NCI-H345 treated with DMSO at 0.1 percent for 48 hours (cell line): ENCODE measurements at regions not wholly inside any gene's neighbourhood (a gene's known extent, or its start where the extent isn't known, plus 50 kb on each side); places are given as distances from the start of the nearest gene placed in this dataset.
A peak's percentile ranks its signal among the peaks of the same experiment; 100 is the strongest.

Experiments used
- DNase-seq: peaks from one replicate; lab custom pipeline; 2025; ENCODE audit not compliant: unreplicated experiment; lab: John Stamatoyannopoulos, UW

GRCh38 chr3:187618722-187619121, 51.5 kb downstream of the SST start:
- DNase-seq, result no peak

GRCh38 chr3:187617213-187617612, 53.0 kb downstream of the SST start:
- DNase-seq, result no peak

GRCh38 chr3:187616307-187616972, 53.8 kb downstream of the SST start:
- peak; percentile 31 for DNase-seq

GRCh38 chr3:187615630-187616029, 54.6 kb downstream of the SST start:
- no peak for DNase-seq

DNA sequence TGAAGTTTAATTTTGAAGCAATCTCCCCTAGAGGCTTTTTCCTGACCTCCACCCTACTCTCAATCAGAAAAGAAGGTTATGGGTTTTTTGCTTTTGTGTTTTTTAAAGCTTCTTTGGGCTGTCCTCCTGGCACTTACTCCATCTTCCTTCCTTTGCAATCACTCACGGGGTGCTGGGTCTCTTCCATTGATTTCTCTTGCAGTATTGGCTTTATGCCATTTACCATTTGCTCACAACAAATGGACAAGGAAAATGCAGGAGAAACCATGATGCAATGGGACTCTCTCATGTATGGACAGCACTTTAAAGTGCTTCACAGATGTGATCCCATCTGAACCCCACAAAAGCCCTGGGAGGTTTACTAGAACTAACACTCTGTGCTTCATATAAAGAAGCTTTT, 57.5 kb downstream of the SST start:
- no peak for DNase-seq

- no peak for DNase-seq
Measured at GRCh38 chr3:187610981-187611511, 59.1 kb downstream of the SST start.

DNA sequence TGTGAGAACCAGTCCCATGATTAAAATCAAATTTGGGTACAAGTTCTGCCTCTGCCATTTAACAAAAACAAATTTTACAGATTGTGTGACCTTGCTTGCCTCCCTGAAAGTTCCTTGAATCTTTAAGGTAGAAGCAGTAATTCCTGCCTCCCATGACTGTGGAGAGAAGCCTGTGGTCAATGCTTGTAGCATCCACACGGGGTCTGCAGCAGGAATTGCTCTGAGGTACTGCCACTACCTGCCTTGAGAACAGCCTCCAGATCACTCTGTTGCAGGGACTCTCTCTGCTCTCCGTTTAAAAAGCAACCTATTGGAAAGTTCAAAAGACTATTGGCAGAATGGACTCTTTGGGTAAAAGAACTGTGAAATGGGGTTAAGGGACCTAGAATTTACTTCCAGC, 75.9 kb downstream of the SST start:
- no peak for DNase-seq

DNA sequence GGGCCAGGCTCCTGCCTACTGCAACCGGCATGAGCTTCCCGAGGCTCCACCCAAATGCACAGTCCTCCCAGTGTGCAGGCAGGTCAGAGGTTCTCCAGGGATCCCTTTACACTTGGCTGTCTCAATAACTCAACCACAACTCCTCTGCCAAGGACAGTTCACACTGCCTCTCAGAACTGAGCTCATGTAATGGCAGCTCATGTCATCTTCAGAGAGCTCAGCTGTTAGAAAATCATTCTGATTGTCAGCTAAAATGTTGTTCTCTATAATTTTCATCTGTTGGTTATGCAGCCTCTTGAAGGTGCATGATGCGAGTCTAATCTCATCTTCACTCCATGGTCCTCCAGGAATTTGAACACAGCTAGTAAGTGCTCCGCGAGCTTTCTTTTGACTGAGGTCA, 76.7 kb downstream of the SST start:
- no peak for DNase-seq

DNA sequence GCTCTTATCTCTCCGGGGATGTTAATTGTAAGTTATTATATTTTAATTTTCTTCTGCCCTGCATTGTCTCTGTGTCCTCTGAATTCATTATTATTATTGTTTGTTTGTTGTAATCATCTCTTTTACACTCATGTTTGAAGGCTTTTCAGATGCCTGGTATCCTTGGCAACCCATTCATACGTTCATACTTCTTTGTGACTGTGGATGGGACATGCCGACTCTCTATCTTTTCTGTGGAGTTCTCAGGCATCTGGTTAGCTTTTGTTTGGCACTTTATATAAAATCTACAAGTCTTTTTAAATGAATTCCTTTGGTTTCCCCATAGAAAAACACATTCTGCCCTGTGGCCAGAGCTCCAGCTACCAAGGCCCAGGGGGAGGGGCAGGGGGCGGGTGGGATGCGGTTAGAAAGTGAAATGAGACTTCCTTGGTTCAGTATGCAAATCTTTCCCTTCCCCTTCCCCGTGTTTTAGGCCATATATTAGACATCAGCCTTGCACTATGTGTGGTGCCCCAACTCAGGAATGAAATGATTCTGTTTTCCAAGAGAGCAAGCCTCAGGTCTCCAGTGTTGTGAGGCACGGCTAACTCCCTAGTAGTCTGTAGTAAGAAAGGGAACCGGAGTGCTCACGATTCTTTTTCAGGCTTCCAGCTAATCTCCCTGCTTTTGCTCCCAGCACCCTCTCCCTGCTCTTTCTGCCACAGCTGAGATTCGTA, 79.2 kb downstream of the SST start:
- DNase-seq, result no peak

GRCh38 chr3:187587076-187587475, 83.1 kb downstream of the SST start:
- no peak for DNase-seq

GRCh38 chr3:187586226-187586625, 84.0 kb downstream of the SST start:
- no peak for DNase-seq

DNA sequence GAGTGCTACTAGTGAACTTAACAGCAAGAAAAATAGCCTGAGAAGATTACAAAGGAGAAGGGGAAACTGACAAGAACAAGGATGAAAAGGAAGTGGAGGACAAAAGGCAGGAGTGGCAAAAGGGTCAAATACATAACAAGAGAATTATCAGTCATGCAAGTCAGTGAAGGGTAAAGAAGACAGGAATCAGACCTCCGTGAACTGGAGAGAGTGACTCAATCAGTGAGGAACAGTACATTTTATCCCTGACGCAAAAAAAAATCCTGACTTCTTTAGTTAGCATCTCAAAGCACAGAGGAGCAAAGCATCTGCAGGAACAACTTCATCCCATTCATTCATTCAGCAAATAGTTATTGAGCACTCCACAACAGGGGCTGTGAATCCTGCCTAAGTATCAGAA, 97.8 kb downstream of the SST start:
- no peak for DNase-seq

DNA sequence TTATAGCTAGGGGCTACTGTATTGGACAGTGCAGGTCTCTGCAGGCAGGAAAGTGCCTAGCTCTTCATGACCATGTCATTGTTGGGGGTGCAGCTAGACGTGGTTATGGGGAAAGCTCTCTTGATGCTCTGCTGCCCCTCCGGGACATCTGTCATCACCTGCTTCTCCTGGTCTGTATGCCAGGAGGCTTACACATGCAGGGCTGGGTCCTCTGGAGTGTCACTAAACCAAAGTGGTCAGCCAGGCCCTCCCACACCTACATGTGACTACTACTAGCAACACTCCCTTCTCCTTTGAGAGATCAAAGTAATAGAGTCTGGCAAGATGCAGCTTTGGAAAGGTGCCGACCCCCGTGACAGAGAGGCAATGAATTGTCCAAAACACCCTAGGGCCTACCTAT, 98.5 kb downstream of the SST start:
- DNase-seq, result no peak

GRCh38 chr3:187570776-187571175, 99.4 kb downstream of the SST start:
- no peak for DNase-seq

GRCh38 chr3:187568171-187568570, 102.0 kb downstream of the SST start:
- DNase-seq, result no peak

- DNase-seq, result no peak
Measured at GRCh38 chr3:187567661-187568121, 102.5 kb downstream of the SST start.

GRCh38 chr3:187567021-187567420, 103.2 kb downstream of the SST start:
- no peak for DNase-seq

- DNase-seq, result no peak
Measured at GRCh38 chr3:187565701-187566100, 104.5 kb downstream of the SST start.

- DNase-seq, result no peak
Measured at GRCh38 chr3:187558990-187559389, 111.2 kb downstream of the SST start.

DNA sequence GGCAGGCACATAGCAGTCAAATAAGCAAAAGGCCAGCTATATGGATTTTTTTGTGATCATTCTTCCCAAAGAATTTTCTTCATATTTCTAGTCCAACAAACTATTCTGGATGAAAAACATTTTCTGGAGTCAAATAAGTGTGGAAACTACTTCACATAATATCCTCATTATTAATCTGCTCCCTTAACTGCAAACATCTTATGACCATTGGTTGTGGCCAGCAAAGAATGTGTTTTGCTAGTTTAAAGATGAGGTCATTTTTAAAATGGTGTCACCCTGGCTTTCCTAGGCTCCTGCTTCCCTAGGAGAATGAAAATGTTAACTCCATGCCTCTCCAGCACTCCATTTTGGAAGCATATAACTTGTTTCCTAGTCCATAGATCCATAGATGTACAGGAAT, 118.8 kb downstream of the SST start:
- DNase-seq, result no peak

DNA sequence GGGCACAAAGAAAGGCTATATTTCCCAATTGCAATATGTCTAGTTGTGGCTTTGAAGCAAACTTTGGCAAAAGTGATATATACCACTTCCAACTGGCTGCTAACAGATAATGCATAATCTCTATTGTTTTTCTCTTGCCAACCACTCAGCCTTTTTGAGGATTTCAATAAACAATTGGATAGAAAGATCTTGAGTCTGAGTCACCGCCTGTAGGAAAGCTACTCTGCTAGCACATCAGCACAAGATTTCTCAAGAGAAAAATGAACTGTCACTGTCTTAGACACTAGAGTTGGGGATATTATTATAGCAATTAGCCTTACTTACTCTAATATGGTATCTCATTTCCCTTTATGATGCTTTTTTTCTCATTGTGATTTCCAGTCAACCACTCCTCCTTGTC, 119.7 kb downstream of the SST start:
- DNase-seq, result no peak

GRCh38 chr3:187545366-187545765, 124.8 kb downstream of the SST start:
- DNase-seq, result no peak

- no peak for DNase-seq
Measured at GRCh38 chr3:187544326-187544725, 125.9 kb downstream of the SST start.
